K562 (cell line): ENCODE measurements at regions not wholly inside any gene's neighbourhood (a gene's known extent, or its start where the extent isn't known, plus 50 kb on each side); places are given as distances from the start of the nearest gene placed in this dataset.

ENCODE experiments used
- ATAC-seq: fragments of 200-7000 bp; cut with Tn5 transposase; 3 replicates; pipeline ENCODE4 v1.9.1; 2020; ENCODE audit warnings: moderate library complexity
- BruUV-seq: library from RNA; stranded (reverse); fragments of 400-500 nt; replicated peaks from 2 replicates; lab custom pipeline; 2021; lab: Mats Ljungman, UMichigan
- CTCF ChIA-PET: fragments of 300-600 bp; formaldehyde crosslinking; extraction: SDS; loops from one replicate; lab custom pipeline; 2021; ENCODE audit warnings: low intra/inter-chr PET ratio; lab: Yijun Ruan, JAX
- POLR2A ChIA-PET: fragments of 300-600, 350-650 bp; sonication (Branson Sonifier 250); formaldehyde crosslinking; extraction: SDS; loops from one replicate; lab custom pipeline; 2021; ENCODE audit warnings: antibody characterized with exemption, inconsistent platforms; lab: Yijun Ruan, JAX
- DNase-seq, 4 experiments: peaks; one replicate each; pipeline versions ENCODE4 v3.0.0 to v3.0.0-alpha.2; 2011 to 2018; ENCODE audit warnings: low spot score in 3 of 4, mixed read lengths in 3 of 4; ENCODE audit errors: extremely low read depth in 1 of 4
- FAIRE-seq: peaks from 2 replicates; lab custom pipeline; 2011; peaks lifted over from hg19 to GRCh38; lab: Jason Lieb, UNC
- H2AFZ ChIP-seq: 2 replicates; pipeline ENCODE4 v1.6.0; 2011; ENCODE audit warnings: low read depth, low read length, control low read depth, inconsistent platforms
- H3K27ac ChIP-seq: fragments of 200-600 bp; 3 replicates; pipeline ENCODE4 v1.8.0; 2011; ENCODE audit warnings: low read depth, mild to moderate bottlenecking, control low read depth, inconsistent platforms, low read length, moderate library complexity, mixed read lengths; ENCODE audit errors: extremely low read depth
- H3K27me3 ChIP-seq, 2 experiments: fragments of 300-600 bp in 1 of 2; 2 replicates in 1 of 2; 3 replicates in 1 of 2; pipeline versions ENCODE4 v1.6.0 to v1.8.0; 2011; ENCODE audit warnings: inconsistent platforms in 2 of 2, low read length in 2 of 2, mild to moderate bottlenecking in 1 of 2, mixed read lengths in 1 of 2, moderate library complexity in 1 of 2; ENCODE audit not compliant: control insufficient read depth in 2 of 2, insufficient read depth in 2 of 2
- H3K36me3 ChIP-seq: fragments of 300-600 bp; 3 replicates; pipeline ENCODE4 v1.8.0; 2011; ENCODE audit warnings: mild to moderate bottlenecking, low read length, inconsistent platforms; ENCODE audit not compliant: control insufficient read depth, insufficient read depth
- H3K4me1 ChIP-seq, 2 experiments: fragments of 200-600 bp in 1 of 2; replicated peaks in 1 of 2; 2 replicates in 1 of 2; 3 replicates in 1 of 2; pipeline versions ENCODE4 v1.5.1 to v1.8.0; 2011; ENCODE audit warnings: inconsistent platforms in 2 of 2, low read length in 2 of 2, mild to moderate bottlenecking in 1 of 2, mixed read lengths in 1 of 2, moderate library complexity in 1 of 2; ENCODE audit not compliant: control insufficient read depth in 2 of 2, insufficient read depth in 2 of 2
- H3K4me2 ChIP-seq: 2 replicates; pipeline ENCODE4 v1.6.1; 2011; ENCODE audit warnings: low read length, control low read depth, inconsistent platforms, mixed read lengths; ENCODE audit not compliant: insufficient read depth
- H3K4me3 ChIP-seq: fragments of 200-600 bp; sonication (generic), shearing (Covaris generic); 2 replicates; pipeline ENCODE4 v1.5.1; 2016; ENCODE audit warnings: control low read depth, inconsistent platforms
- H3K79me2 ChIP-seq: fragments of 200-600 bp; 3 replicates; pipeline ENCODE4 v1.8.0; 2011; ENCODE audit warnings: low read length, inconsistent platforms; ENCODE audit not compliant: control insufficient read depth, insufficient read depth
- H3K9ac ChIP-seq, 2 experiments: 2 replicates each; pipeline versions ENCODE4 v1.6.0 to v1.6.1; 2011; ENCODE audit warnings: low read depth in 2 of 2, low read length in 2 of 2, control low read depth in 1 of 2, inconsistent platforms in 1 of 2, mild to moderate bottlenecking in 1 of 2, mixed read lengths in 1 of 2; ENCODE audit not compliant: insufficient read depth in 1 of 2
- H3K9me1 ChIP-seq: one replicate; pipeline ENCODE4 v1.6.0; 2011; ENCODE audit warnings: inconsistent platforms, mild to moderate bottlenecking, low read length, moderate library complexity; ENCODE audit not compliant: control insufficient read depth, insufficient read depth
- H3K9me3 ChIP-seq: replicated peaks from 2 replicates; pipeline ENCODE4 v1.5.1; 2011; ENCODE audit warnings: low read depth, low read length, inconsistent platforms; ENCODE audit not compliant: control insufficient read depth, insufficient read depth
- H4K20me1 ChIP-seq: replicated peaks from 2 replicates; pipeline ENCODE4 v1.6.1; 2011; ENCODE audit warnings: low read length, inconsistent platforms, mixed read lengths; ENCODE audit not compliant: control insufficient read depth, insufficient read depth
- KHSRP ChIP-seq: fragments of 450-650 bp; IDR thresholded peaks from 2 replicates; pipeline ENCODE4 v1.6.1; 2017
- POLR2A ChIP-seq: fragments of 450-650 bp; conservative IDR thresholded peaks from 2 replicates; pipeline ENCODE4 v1.6.1; 2016
- SMARCA5 ChIP-seq: fragments of 450-650 bp; IDR thresholded peaks from 2 replicates; pipeline ENCODE4 v1.6.1; 2016
- TAF9B ChIP-seq: fragments of 450-650 bp; IDR thresholded peaks from 2 replicates; pipeline ENCODE4 v1.6.1; 2018; ENCODE audit warnings: mild to moderate bottlenecking; ENCODE audit not compliant: partially characterized antibody
- ZNF561 ChIP-seq: fragments of 450-650 bp; formaldehyde crosslinking; conservative IDR thresholded peaks from 2 replicates; pipeline ENCODE4 v1.4.0; 2020; ENCODE audit warnings: mild to moderate bottlenecking, moderate library complexity
- WGBS: fragments of 100-300 bp; shearing (Covaris generic); methylation state at CpG from one replicate; pipeline ENCODE4 v1.1.6; 2016; ENCODE audit warnings: low coverage, mixed read lengths; ENCODE audit not compliant: insufficient coverage; ENCODE audit errors: missing lambda C conversion rate; 5-methylcytosine and 5-hydroxymethylcytosine counted together
- in situ Hi-C: fragments of 300-500 bp; cut with MboI; formaldehyde crosslinking; loops from 4 replicates; pipeline ENCODE4 v1.15.0; 2018; ENCODE audit warnings: inconsistent platforms, mixed read lengths
- intact Hi-C: fragments of 100-400 bp; cut with micrococcal nuclease; formaldehyde crosslinking; loops from 2 replicates; pipeline ENCODE4 v1.14.2; 2022
- TF ChIP-seq, protein P1 (sequence below): fragments of 250-450 bp; sonication (Bioruptor Pico); IDR thresholded peaks from 2 replicates; pipeline ENCODE4 v1.9.0; 2021; ENCODE audit warnings: mild to moderate bottlenecking, inconsistent platforms
- TF ChIP-seq, protein P2 (sequence below), 2 experiments: fragments of 450-650 bp in 1 of 2; sonication (generic) in 1 of 2; formaldehyde crosslinking in 1 of 2; IDR thresholded peaks; 2 replicates each; pipeline versions ENCODE4 v1.7.1 to v1.9.0; 2016 to 2022; ENCODE audit warnings: inconsistent platforms in 1 of 2, mild to moderate bottlenecking in 1 of 2, missing genetic modification reagents in 1 of 2

DNA sequence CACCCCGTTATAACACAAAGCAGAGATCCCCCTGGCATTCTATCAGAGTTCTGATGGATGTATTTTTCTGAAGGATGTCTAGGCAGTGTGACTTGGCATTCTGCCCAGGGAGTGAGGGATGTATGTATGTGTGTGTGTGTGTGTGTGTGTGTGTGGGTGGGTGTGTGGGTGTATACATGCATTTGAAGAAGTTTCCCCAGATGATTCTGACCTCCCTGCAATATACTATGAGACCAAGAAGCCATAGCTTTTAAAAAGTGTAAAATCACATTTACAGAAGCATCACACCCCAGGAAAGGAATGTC lies 59.7 kb upstream of the NAP1L1 start (continued):
- TF ChIP-seq, protein P1, sequence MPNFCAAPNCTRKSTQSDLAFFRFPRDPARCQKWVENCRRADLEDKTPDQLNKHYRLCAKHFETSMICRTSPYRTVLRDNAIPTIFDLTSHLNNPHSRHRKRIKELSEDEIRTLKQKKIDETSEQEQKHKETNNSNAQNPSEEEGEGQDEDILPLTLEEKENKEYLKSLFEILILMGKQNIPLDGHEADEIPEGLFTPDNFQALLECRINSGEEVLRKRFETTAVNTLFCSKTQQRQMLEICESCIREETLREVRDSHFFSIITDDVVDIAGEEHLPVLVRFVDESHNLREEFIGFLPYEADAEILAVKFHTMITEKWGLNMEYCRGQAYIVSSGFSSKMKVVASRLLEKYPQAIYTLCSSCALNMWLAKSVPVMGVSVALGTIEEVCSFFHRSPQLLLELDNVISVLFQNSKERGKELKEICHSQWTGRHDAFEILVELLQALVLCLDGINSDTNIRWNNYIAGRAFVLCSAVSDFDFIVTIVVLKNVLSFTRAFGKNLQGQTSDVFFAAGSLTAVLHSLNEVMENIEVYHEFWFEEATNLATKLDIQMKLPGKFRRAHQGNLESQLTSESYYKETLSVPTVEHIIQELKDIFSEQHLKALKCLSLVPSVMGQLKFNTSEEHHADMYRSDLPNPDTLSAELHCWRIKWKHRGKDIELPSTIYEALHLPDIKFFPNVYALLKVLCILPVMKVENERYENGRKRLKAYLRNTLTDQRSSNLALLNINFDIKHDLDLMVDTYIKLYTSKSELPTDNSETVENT: no peak

DNA sequence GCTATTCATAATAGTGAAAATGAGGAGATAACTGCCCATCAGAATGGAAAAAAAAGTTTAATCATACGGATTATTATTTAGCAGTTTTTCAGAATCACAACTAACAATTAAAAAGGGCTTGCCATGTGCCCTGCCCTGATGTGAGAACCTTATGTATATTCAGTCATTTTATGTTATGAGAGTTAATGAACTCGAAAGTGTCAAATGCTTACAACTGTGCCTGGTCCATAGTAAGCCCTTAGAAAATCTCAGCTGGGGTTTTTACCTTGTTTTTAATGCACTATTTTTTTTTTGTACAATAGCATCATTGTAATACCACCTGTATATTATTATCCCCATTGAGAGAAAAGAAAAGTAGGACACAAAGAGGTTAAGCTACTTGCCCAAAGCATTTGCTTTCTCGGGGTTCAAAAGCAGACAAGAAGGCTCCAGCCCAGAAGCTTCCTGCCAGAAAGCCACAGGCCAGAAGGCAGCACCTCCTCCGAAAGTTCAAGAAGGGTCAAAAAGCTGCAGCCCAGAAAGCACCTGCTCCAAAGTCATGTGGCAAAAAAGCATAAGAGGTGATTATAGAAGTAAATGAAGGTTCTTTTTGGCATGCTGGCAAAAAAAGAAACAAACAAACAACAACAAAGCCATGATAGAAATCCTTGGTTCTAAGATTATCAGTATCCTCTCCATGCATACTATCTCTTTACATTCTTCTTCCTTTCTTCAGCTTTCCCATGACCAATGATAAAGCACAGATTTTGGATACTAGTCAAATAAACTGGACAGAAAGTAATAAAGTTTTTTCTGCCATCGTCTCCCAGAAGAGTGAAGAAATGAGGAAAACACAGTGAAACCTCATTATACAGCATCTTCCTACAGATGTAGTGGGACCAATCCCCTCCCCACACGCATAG lies 59.1 kb upstream of the NAP1L1 start:
- no peak overlapping the region for H3K4me2 ChIP-seq
- H3K9me1 ChIP-seq: no peaks in the 10 kb centered on the region
- H3K4me3 ChIP-seq: no peak overlapping the region
- no peak for ATAC-seq
- H3K36me3 ChIP-seq: no peaks in the 10 kb centered on the region
- H3K9ac ChIP-seq: no peak overlapping the region
- H3K27me3 ChIP-seq: no peaks in the 10 kb centered on the region
- intact Hi-C loops: no loop called here
- no peak for FAIRE-seq
- H3K4me1 ChIP-seq: no peaks in the 10 kb centered on the region; a peak in 1 of 5 replicates
- no peak for DNase-seq
- POLR2A ChIA-PET: interaction anchor here (1.1 kb wide), 1 partner anchor 15 kb away, joined by 4 read pairs; no protein-coding TSS in a partner anchor
- no peaks in the 10 kb centered on the region for H3K9me3 ChIP-seq
- H4K20me1 ChIP-seq: no peaks in the 10 kb centered on the region
- H3K79me2 ChIP-seq: no peaks in the 10 kb centered on the region
- CTCF ChIA-PET: no interaction called here
- H2AFZ ChIP-seq: no peak overlapping the region
- no TSS peak for BruUV-seq
- H3K27ac ChIP-seq: no peak overlapping the region
- WGBS: 8% methylated on average over 6 of the region's 6 CpGs
- TF ChIP-seq KHSRP: no peak
- TF ChIP-seq ZNF561: no peak
- TF ChIP-seq SMARCA5: no peak
- TF ChIP-seq, protein P2, sequence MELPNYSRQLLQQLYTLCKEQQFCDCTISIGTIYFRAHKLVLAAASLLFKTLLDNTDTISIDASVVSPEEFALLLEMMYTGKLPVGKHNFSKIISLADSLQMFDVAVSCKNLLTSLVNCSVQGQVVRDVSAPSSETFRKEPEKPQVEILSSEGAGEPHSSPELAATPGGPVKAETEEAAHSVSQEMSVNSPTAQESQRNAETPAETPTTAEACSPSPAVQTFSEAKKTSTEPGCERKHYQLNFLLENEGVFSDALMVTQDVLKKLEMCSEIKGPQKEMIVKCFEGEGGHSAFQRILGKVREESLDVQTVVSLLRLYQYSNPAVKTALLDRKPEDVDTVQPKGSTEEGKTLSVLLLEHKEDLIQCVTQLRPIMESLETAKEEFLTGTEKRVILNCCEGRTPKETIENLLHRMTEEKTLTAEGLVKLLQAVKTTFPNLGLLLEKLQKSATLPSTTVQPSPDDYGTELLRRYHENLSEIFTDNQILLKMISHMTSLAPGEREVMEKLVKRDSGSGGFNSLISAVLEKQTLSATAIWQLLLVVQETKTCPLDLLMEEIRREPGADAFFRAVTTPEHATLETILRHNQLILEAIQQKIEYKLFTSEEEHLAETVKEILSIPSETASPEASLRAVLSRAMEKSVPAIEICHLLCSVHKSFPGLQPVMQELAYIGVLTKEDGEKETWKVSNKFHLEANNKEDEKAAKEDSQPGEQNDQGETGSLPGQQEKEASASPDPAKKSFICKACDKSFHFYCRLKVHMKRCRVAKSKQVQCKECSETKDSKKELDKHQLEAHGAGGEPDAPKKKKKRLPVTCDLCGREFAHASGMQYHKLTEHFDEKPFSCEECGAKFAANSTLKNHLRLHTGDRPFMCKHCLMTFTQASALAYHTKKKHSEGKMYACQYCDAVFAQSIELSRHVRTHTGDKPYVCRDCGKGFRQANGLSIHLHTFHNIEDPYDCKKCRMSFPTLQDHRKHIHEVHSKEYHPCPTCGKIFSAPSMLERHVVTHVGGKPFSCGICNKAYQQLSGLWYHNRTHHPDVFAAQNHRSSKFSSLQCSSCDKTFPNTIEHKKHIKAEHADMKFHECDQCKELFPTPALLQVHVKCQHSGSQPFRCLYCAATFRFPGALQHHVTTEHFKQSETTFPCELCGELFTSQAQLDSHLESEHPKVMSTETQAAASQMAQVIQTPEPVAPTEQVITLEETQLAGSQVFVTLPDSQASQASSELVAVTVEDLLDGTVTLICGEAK (IDR thresholded peaks at IDR 0.05): peak; percentile 53
- TF ChIP-seq, protein P2 (CRISPR knock-in tag; IDR thresholded peaks at IDR 0.05): no peak
- TF ChIP-seq POLR2A: no peak
- no peak for TF ChIP-seq TAF9B
- in situ Hi-C loops: no loop called here
